ENCODE measurements at regions not wholly inside any gene's neighbourhood (a gene's known extent, or its start where the extent isn't known, plus 50 kb on each side); places are given as distances from the start of the nearest gene placed in this dataset.

- TF ChIP-seq CTCF (IDR thresholded peaks at IDR 0.05; ENCODE audit: low read length) (no peak), EZH2 (IDR thresholded peaks at IDR 0.05; ENCODE audit: borderline replicate concordance, low read length) (no peak)
These were observed 278.4 kb downstream of the ATPSCKMT start for GRCh38 chr5:9971301-9971700.
